A549 (cell line): ENCODE measurements at regions not wholly inside any gene's neighbourhood (a gene's known extent, or its start where the extent isn't known, plus 50 kb on each side); places are given as distances from the start of the nearest gene placed in this dataset.
"Not testable (repeated sequence)": the region's sequence is repeated elsewhere in the genome, so short reads cannot be mapped to it uniquely, and the experiment has no call there.

ENCODE experiments used
- ATAC-seq, 2 experiments: fragments of 200-7000 bp in 1 of 2; fragments of >200 bp in 1 of 2; cut with Nextera tagmentation in 1 of 2; cut with Tn5 transposase in 1 of 2; 3 replicates each; pipeline versions ENCODE4 v1.8.0 to v1.9.1; 2018 to 2020; ENCODE audit warnings: mild to moderate bottlenecking in 1 of 2, moderate library complexity in 1 of 2
- CTCF ChIA-PET: fragments of 300-600 bp; sonication (Branson Sonifier 250); formaldehyde crosslinking; extraction: SDS; loops from one replicate; lab custom pipeline; 2021; ENCODE audit warnings: antibody characterized with exemption, inconsistent platforms; lab: Yijun Ruan, JAX
- POLR2A ChIA-PET: fragments of 350-600 bp; formaldehyde crosslinking; extraction: SDS; loops from one replicate; lab custom pipeline; 2021; ENCODE audit warnings: antibody characterized with exemption, inconsistent platforms; lab: Yijun Ruan, JAX
- DNase-seq, 2 experiments: peaks; one replicate each; pipeline versions ENCODE4 v3.0.0 to v3.0.0-alpha.2; 2011 to 2016; ENCODE audit warnings: low read depth in 1 of 2, low spot score in 1 of 2
- FAIRE-seq: peaks from 2 replicates; lab custom pipeline; 2011; peaks lifted over from hg19 to GRCh38; lab: Jason Lieb, UNC
- H3K27ac ChIP-seq, 2 experiments: fragments of >200 bp; sonication (Bioruptor Twin); formaldehyde crosslinking; 3 replicates each; pipeline ENCODE4 v1.5.1; 2016 to 2017
- H3K4me1 ChIP-seq: fragments of >200 bp; sonication (Bioruptor Twin); formaldehyde crosslinking; 3 replicates; pipeline ENCODE4 v1.6.1; 2016
- H3K4me2 ChIP-seq: fragments of >200 bp; sonication (Bioruptor Twin); formaldehyde crosslinking; 3 replicates; pipeline ENCODE4 v1.6.1; 2016
- H3K4me3 ChIP-seq: fragments of >200 bp; sonication (Bioruptor Twin); formaldehyde crosslinking; 3 replicates; pipeline ENCODE4 v1.5.1; 2016
- H3K9me3 ChIP-seq: fragments of >200 bp; sonication (Bioruptor Twin); formaldehyde crosslinking; 3 replicates; pipeline ENCODE4 v1.6.1; 2016
- EP300 ChIP-seq, 2 experiments: fragments of >200 bp; sonication (Bioruptor Twin); formaldehyde crosslinking; IDR thresholded peaks; 2 replicates in 1 of 2; 3 replicates in 1 of 2; pipeline ENCODE4 v1.6.1; 2016 to 2017
- ESRRA ChIP-seq: fragments of 150-350 bp; IDR thresholded peaks from 2 replicates; pipeline ENCODE4 v1.6.1; 2014; ENCODE audit warnings: mild to moderate bottlenecking, low read length, borderline replicate concordance
- FOSL2 ChIP-seq, 2 experiments: fragments of 450-650 bp in 1 of 2; fragments of >200 bp in 1 of 2; sonication (Bioruptor Twin) in 1 of 2; formaldehyde crosslinking; IDR thresholded peaks; 2 replicates each; pipeline versions ENCODE4 v1.5.0 to v1.6.1; 2016 to 2020; ENCODE audit warnings: mild to moderate bottlenecking in 1 of 2, moderate library complexity in 1 of 2
- HES2 ChIP-seq: fragments of >200 bp; sonication (Bioruptor Twin); formaldehyde crosslinking; IDR thresholded peaks from 2 replicates; pipeline ENCODE4 v1.6.1; 2016
- HEYL ChIP-seq: fragments of 250-450 bp; sonication (Bioruptor Pico); IDR thresholded peaks from 2 replicates; pipeline ENCODE4 v1.8.0; 2021; ENCODE audit warnings: mild to moderate bottlenecking, moderate library complexity
- KDM5A ChIP-seq: fragments of 200-600 bp; sonication (generic); IDR thresholded peaks from 2 replicates; pipeline ENCODE4 v1.6.1; 2016; ENCODE audit warnings: antibody characterized with exemption, mild to moderate bottlenecking
- MAFK ChIP-seq: fragments of 450-650 bp; IDR thresholded peaks from 2 replicates; pipeline ENCODE4 v1.6.1; 2014; ENCODE audit not compliant: partially characterized antibody
- MAZ ChIP-seq: fragments of 150-350 bp; IDR thresholded peaks from 2 replicates; pipeline ENCODE4 v1.6.1; 2014; ENCODE audit warnings: antibody characterized with exemption, low read depth, low read length, borderline replicate concordance
- POLR2A ChIP-seq: IDR thresholded peaks from 2 replicates; pipeline ENCODE4 v1.6.1; 2012; ENCODE audit warnings: mild to moderate bottlenecking, low read length
- RCOR1 ChIP-seq: fragments of 150-350 bp; IDR thresholded peaks from 2 replicates; pipeline ENCODE4 v1.6.1; 2014; ENCODE audit warnings: antibody characterized with exemption, low read length, low read depth
- RNF2 ChIP-seq: fragments of 200-600 bp; sonication (generic); IDR thresholded peaks from 2 replicates; pipeline ENCODE4 v1.6.1; 2016; ENCODE audit warnings: low read depth, mild to moderate bottlenecking, antibody characterized with exemption, moderate library complexity, borderline replicate concordance
- SREBF2 ChIP-seq: fragments of 450-650 bp; IDR thresholded peaks from 2 replicates; pipeline ENCODE4 v1.6.1; 2014; ENCODE audit warnings: mild to moderate bottlenecking, moderate library complexity
- TFCP2L1 ChIP-seq: fragments of 250-450 bp; sonication (Bioruptor Pico); IDR thresholded peaks from 2 replicates; pipeline ENCODE4 v1.5.0; 2021; ENCODE audit warnings: mild to moderate bottlenecking
- ZFP36 ChIP-seq: fragments of 450-650 bp; IDR thresholded peaks from 2 replicates; pipeline ENCODE4 v1.6.1; 2014; ENCODE audit warnings: borderline replicate concordance; ENCODE audit not compliant: partially characterized antibody
- ZSCAN20 ChIP-seq: fragments of 250-450 bp; sonication (Bioruptor Pico); IDR thresholded peaks from 2 replicates; pipeline ENCODE4 v1.8.0; 2022; ENCODE audit warnings: mild to moderate bottlenecking, moderate library complexity
- whole genome bisulfite sequencing: methylation state at CpG from one replicate; pipeline ENCODE4 v1.1.6; 2017; ENCODE audit errors: missing lambda C conversion rate; 5-methylcytosine and 5-hydroxymethylcytosine counted together

- ChIA-PET POLR2A (no interaction called here), CTCF (interaction anchor here (1.0 to 3.2 kb wide), 4 partner anchors 11 to 968 kb away, joined by 3 to 13 read pairs (median 3); no protein-coding TSS in a partner anchor)
- no peak overlapping the region for H3K4me3 ChIP-seq
- FAIRE-seq (no peak), DNase-seq (no peak), ATAC-seq (no peak)
- H3K9me3 ChIP-seq, result peaks cover 7% of the 10 kb centered on the region; the same call in 1 of the 3 replicates
- no peak overlapping the region for H3K27ac ChIP-seq
- no peak overlapping the region for H3K4me2 ChIP-seq
- TF ChIP-seq POLR2A, result no peak
- TF ChIP-seq ZSCAN20 (CRISPR knock-in tag), result no peak
- 39% methylated on average over 2 of the region's 2 CpGs for WGBS
- H3K4me1 ChIP-seq, result no peaks in the 10 kb centered on the region
Measured at GRCh38 chr9:108434036-108434435, 421.8 kb downstream of the ACTL7B start.

GRCh38 chr9:108430655-108431054, 425.1 kb downstream of the ACTL7B start:
- no peak overlapping the region for H3K27ac ChIP-seq
- H3K4me3 ChIP-seq, result no peak overlapping the region
- DNase-seq (no peak), FAIRE-seq (no peak), ATAC-seq (no peak)
- 86% methylated on average over 2 of the region's 2 CpGs for WGBS
- H3K4me2 ChIP-seq, result no peak overlapping the region
- ChIA-PET POLR2A (no interaction called here), CTCF (no interaction called here)
- TF ChIP-seq ZFP36 (no peak), RCOR1 (no peak), EP300 (IDR thresholded peaks at IDR 0.05) (no peak), ESRRA (no peak), FOSL2 (IDR thresholded peaks at IDR 0.05) (no peak), FOSL2 (CRISPR knock-in tag; IDR thresholded peaks at IDR 0.05) (no peak), HEYL (CRISPR knock-in tag) (no peak), HES2 (no peak), RNF2 (no peak)
- H3K9me3 ChIP-seq, result peaks cover 7% of the 10 kb centered on the region; the same call in 1 of the 3 replicates
- no peaks in the 10 kb centered on the region for H3K4me1 ChIP-seq

GRCh38 chr9:108427751-108428150, 428.0 kb downstream of the ACTL7B start:
- no peak overlapping the region for H3K27ac ChIP-seq
- ChIA-PET CTCF (no interaction called here), POLR2A (no interaction called here)
- 87% methylated on average over 3 of the region's 3 CpGs for WGBS
- no peak overlapping the region for H3K4me2 ChIP-seq
- TF ChIP-seq TFCP2L1 (CRISPR knock-in tag) (no peak), SREBF2 (no peak)
- no peak for ATAC-seq
- no peaks in the 10 kb centered on the region for H3K4me1 ChIP-seq
- no peak overlapping the region for H3K4me3 ChIP-seq
- no peak for DNase-seq
- no peak for FAIRE-seq
- peaks cover 7% of the 10 kb centered on the region; the same call in 1 of the 3 replicates for H3K9me3 ChIP-seq

GRCh38 chr9:108426421-108426940, 429.3 kb downstream of the ACTL7B start:
- 72% methylated on average over 3 of the region's 3 CpGs for WGBS

GRCh38 chr9:108423433-108423832, 432.4 kb downstream of the ACTL7B start:
- Histone ChIP-seq H3K4me3 (no peak overlapping the region), H3K4me2 (no peak overlapping the region), H3K27ac (no peak overlapping the region), H3K9me3 (no peaks in the 10 kb centered on the region)
- 71% methylated on average over 9 of the region's 9 CpGs for WGBS
- ATAC-seq (no peak), DNase-seq (no peak), FAIRE-seq (no peak)
- TF ChIP-seq SREBF2 (no peak), MAZ (no peak), KDM5A (no peak), TFCP2L1 (CRISPR knock-in tag) (no peak), MAFK (no peak)
- TF ChIP-seq, all 56 proteins: peak for 0
- ChIA-PET CTCF (interaction anchor here (1.1 kb wide), 1 partner anchor 10 kb away, joined by 3 read pairs; no protein-coding TSS in a partner anchor), POLR2A (no interaction called here)
- no peaks in the 10 kb centered on the region for H3K4me1 ChIP-seq

More at GRCh38 chr9:108426421-108426940, 429.3 kb downstream of the ACTL7B start:
- ATAC-seq, H3K4me1 ChIP-seq, H3K4me2 ChIP-seq, DNase-seq, FAIRE-seq, H3K4me3 ChIP-seq, POLR2A ChIA-PET, H3K27ac ChIP-seq, H3K9me3 ChIP-seq: not testable (repeated sequence)
- CTCF ChIA-PET, result interaction anchor here (0.7 kb wide), 1 partner anchor 259 kb away, joined by 3 read pairs; no protein-coding TSS in a partner anchor
